NCI-H1092 treated with DMSO at 0.1 percent for 48 hours (cell line): ENCODE measurements at regions not wholly inside any gene's neighbourhood (a gene's known extent, or its start where the extent isn't known, plus 50 kb on each side); places are given as distances from the start of the nearest gene placed in this dataset.

Experiments used
- DNase-seq: peaks from one replicate; lab custom pipeline; 2025; lab: John Stamatoyannopoulos, UW

- no peak for DNase-seq
These were observed 102.4 kb downstream of the EFNB2 start for GRCh38 chr13:106433066-106433465.

GRCh38 chr13:106432636-106433035 lies 102.8 kb downstream of the EFNB2 start:
- DNase-seq, result no peak

- DNase-seq, result no peak
These were observed 108.6 kb downstream of the EFNB2 start for GRCh38 chr13:106426909-106427308.

GRCh38 chr13:106425661-106426060 lies 109.8 kb downstream of the EFNB2 start:
- DNase-seq, result no peak

- no peak for DNase-seq
These were observed 110.7 kb downstream of the EFNB2 start for GRCh38 chr13:106424805-106425204.

- DNase-seq, result no peak
These were observed 111.9 kb downstream of the EFNB2 start for GRCh38 chr13:106423530-106423929.

- no peak for DNase-seq
These were observed 116.9 kb downstream of the EFNB2 start for GRCh38 chr13:106418556-106418955.

- no peak for DNase-seq
These were observed 117.9 kb downstream of the EFNB2 start for GRCh38 chr13:106417467-106418110.

- no peak for DNase-seq
These were observed 118.8 kb downstream of the EFNB2 start for GRCh38 chr13:106416645-106417044.

GRCh38 chr13:106415971-106416370 lies 119.5 kb downstream of the EFNB2 start:
- DNase-seq, result no peak

GRCh38 chr13:106415442-106415841 lies 120.0 kb downstream of the EFNB2 start:
- DNase-seq, result no peak

GRCh38 chr13:106407338-106407737 lies 128.1 kb downstream of the EFNB2 start:
- DNase-seq, result no peak

GRCh38 chr13:106405731-106406130 lies 129.7 kb downstream of the EFNB2 start:
- DNase-seq, result no peak

- DNase-seq, result no peak
These were observed 132.2 kb downstream of the EFNB2 start for GRCh38 chr13:106403280-106403679.

GRCh38 chr13:106402866-106403265 lies 132.6 kb downstream of the EFNB2 start:
- no peak for DNase-seq

GRCh38 chr13:106401081-106401480 lies 134.4 kb downstream of the EFNB2 start:
- DNase-seq, result no peak

GRCh38 chr13:106400289-106400688 lies 135.2 kb downstream of the EFNB2 start:
- no peak for DNase-seq

GRCh38 chr13:106398289-106398688 lies 137.2 kb downstream of the EFNB2 start:
- no peak for DNase-seq

GRCh38 chr13:106393776-106394175 lies 141.7 kb downstream of the EFNB2 start:
- no peak for DNase-seq

- DNase-seq, result no peak
These were observed 143.8 kb downstream of the EFNB2 start for GRCh38 chr13:106391681-106392080.

GRCh38 chr13:106391271-106391670 lies 144.2 kb downstream of the EFNB2 start:
- DNase-seq, result no peak

GRCh38 chr13:106390367-106390766 lies 145.1 kb downstream of the EFNB2 start:
- no peak for DNase-seq

- no peak for DNase-seq
These were observed 149.8 kb downstream of the EFNB2 start for GRCh38 chr13:106385654-106386053.

GRCh38 chr13:106384516-106384915 lies 150.9 kb downstream of the EFNB2 start:
- no peak for DNase-seq
